ENCODE measurements at regions not wholly inside any gene's neighbourhood (a gene's known extent, or its start where the extent isn't known, plus 50 kb on each side); places are given as distances from the start of the nearest gene placed in this dataset.

DNA sequence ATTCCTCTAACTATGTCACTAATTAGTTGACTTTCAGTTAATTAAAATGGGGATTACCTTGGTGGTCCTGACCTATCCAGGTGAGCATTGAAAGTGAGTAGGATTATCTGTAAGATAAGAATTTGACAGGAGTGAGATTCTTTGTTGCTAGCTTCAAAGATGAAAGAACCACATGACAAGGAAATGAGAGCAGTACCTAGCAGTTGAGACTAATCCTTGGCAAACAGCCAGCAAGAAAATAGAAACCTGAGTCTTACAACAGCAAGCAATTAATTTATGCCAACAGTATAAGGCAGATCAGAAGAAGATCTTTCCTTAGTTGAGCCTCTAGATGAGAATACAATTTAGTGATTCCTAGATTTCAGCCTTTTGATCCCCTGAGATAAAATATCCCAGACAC is 1058.4 kb downstream of the LRFN5 start:
- CTCF ChIA-PET: no interaction called here
- H3K4me1 Mint-ChIP-seq: no peaks in the 10 kb centered on the region
- ATAC-seq (no peak), DNase-seq (no peak)
- H3K9me3 Mint-ChIP-seq (ENCODE audit: low read depth): peaks cover 2% of the 10 kb centered on the region
- no peaks in the 10 kb centered on the region for H3K36me3 Mint-ChIP-seq
- no peaks in the 10 kb centered on the region for H3K27me3 Mint-ChIP-seq
- H3K4me3 Mint-ChIP-seq: no peak overlapping the region
- H3K27ac Mint-ChIP-seq: no peak overlapping the region

- DNase-seq: no peak
- CTCF ChIA-PET: no interaction called here
- no peak overlapping the region for H3K27ac Mint-ChIP-seq
Measured at GRCh38 chr14:42664190-42664589, 1057.5 kb downstream of the LRFN5 start.

DNA sequence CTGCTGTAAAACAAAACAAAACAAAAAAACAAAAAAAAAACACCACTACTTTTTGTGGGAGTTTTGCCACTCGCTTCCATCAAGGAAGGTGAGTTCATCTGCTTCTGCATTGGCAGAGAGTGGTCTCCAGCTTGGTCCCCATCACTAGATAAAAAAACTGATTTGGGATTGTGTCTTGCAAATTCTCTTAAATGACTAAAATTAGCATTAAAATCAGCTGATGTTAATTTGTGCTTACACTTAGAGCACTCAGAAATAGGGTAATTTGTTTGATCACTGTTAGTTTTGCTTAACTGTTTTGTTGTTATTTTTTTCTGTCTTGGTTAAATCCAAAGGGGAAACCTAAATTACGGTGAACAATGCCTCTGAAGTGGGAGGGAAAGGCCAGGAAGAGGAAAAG is 1048.0 kb downstream of the LRFN5 start:
- no peaks in the 10 kb centered on the region for H3K27me3 Mint-ChIP-seq
- no peak overlapping the region for H3K4me3 Mint-ChIP-seq
- DNase-seq (no peak), ATAC-seq (no peak)
- H3K9me3 Mint-ChIP-seq (ENCODE audit: low read depth): peaks cover 2% of the 10 kb centered on the region
- CTCF ChIA-PET: no interaction called here
- no peak overlapping the region for H3K27ac Mint-ChIP-seq
- H3K36me3 Mint-ChIP-seq: no peaks in the 10 kb centered on the region
- no peaks in the 10 kb centered on the region for H3K4me1 Mint-ChIP-seq

More at GRCh38 chr14:42664190-42664589, 1057.5 kb downstream of the LRFN5 start:
- ATAC-seq: no peak
- no peaks in the 10 kb centered on the region for H3K36me3 Mint-ChIP-seq
- H3K9me3 Mint-ChIP-seq (ENCODE audit: low read depth): peaks cover 2% of the 10 kb centered on the region
- H3K4me3 Mint-ChIP-seq: no peak overlapping the region
- H3K27me3 Mint-ChIP-seq: no peaks in the 10 kb centered on the region
- H3K4me1 Mint-ChIP-seq: no peaks in the 10 kb centered on the region

DNA sequence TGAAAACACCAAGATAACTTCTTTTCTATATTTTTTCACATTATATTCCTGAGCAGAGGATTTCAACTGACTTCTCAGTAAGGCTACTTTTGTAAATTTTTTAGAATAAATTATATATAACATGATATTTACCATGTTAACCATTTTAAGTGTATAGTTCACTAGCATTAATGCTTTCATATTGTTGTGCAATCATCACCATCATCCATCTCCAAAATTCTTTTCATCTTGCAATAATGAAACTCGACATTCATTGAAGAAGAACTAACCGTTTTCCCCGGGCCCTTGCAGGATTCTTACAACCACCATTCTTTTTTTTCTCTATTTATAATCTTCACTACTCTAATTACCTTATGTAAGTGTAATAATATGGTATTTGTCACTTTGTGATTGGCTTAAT is 1036.1 kb downstream of the LRFN5 start:
- CTCF ChIA-PET: no interaction called here
- no peak overlapping the region for H3K4me3 Mint-ChIP-seq
- no peak overlapping the region for H3K27ac Mint-ChIP-seq
- ATAC-seq (no peak), DNase-seq (no peak)
- no peaks in the 10 kb centered on the region for H3K4me1 Mint-ChIP-seq
- no peaks in the 10 kb centered on the region for H3K36me3 Mint-ChIP-seq
- peaks cover 6% of the 10 kb centered on the region for H3K9me3 Mint-ChIP-seq (ENCODE audit: low read depth)
- H3K27me3 Mint-ChIP-seq: no peaks in the 10 kb centered on the region

GRCh38 chr14:42633504-42634095 is 1026.9 kb downstream of the LRFN5 start:
- H3K4me3 Mint-ChIP-seq: no peak overlapping the region
- H3K4me1 Mint-ChIP-seq: no peaks in the 10 kb centered on the region
- no peak overlapping the region for H3K27ac Mint-ChIP-seq
- no peaks in the 10 kb centered on the region for H3K36me3 Mint-ChIP-seq
- no peak for ATAC-seq
- H3K27me3 Mint-ChIP-seq: no peaks in the 10 kb centered on the region
- H3K9me3 Mint-ChIP-seq (ENCODE audit: low read depth): no peaks in the 10 kb centered on the region
- CTCF ChIA-PET: no interaction called here
- DNase-seq: no peak

- ATAC-seq (no peak), DNase-seq (no peak)
- H3K9me3 Mint-ChIP-seq (ENCODE audit: low read depth): no peaks in the 10 kb centered on the region
- no peak overlapping the region for H3K27ac Mint-ChIP-seq
- no peaks in the 10 kb centered on the region for H3K36me3 Mint-ChIP-seq
- H3K4me3 Mint-ChIP-seq: no peak overlapping the region
- CTCF ChIA-PET: no interaction called here
- H3K27me3 Mint-ChIP-seq: no peaks in the 10 kb centered on the region
- no peaks in the 10 kb centered on the region for H3K4me1 Mint-ChIP-seq
Measured at GRCh38 chr14:42629553-42629952, 1022.9 kb downstream of the LRFN5 start.

DNA sequence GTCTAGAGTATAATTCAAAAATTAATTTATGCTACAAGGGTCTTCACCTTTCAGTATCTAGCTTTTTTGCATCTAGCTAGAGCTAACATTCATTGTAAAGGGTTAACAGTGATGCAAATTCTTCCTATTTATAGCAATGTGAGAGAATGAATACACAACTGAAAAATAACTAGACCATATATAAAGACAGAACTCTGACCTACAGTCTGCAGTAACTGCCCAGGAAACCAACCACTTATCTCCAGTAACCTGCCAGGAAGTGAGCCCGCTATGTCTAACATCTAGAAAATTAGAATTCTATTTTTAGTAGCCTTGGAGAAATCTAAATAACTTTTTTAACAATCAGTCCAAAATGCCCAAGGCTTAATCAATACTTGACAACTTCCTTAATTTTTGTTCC is 1021.9 kb downstream of the LRFN5 start:
- Mint-ChIP-seq H3K4me1 (no peaks in the 10 kb centered on the region), H3K9me3 (ENCODE audit: low read depth) (no peaks in the 10 kb centered on the region), H3K36me3 (no peaks in the 10 kb centered on the region), H3K4me3 (no peak overlapping the region), H3K27ac (no peak overlapping the region), H3K27me3 (no peaks in the 10 kb centered on the region)
- ATAC-seq (no peak), DNase-seq (no peak)
- CTCF ChIA-PET: no interaction called here

DNA sequence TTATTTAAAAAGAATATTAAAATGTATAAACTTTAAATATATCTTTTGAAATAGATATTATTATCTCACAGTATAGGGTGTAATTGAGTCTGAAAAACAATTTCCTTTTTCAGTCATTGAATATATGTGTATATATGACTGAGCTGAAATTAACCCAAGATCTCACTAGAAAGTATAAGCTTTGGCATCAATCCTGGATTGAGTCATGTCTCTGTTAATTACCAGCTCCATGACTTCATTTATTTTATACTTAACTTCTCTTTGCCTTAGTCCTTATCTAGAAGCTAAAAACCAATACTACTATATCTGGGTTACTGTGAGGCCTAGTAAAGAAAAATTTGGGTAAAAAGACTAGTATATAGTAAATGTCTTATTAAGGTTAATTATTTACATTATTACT is 1020.3 kb downstream of the LRFN5 start:
- Mint-ChIP-seq H3K27ac (no peak overlapping the region), H3K4me3 (no peak overlapping the region), H3K36me3 (no peaks in the 10 kb centered on the region), H3K27me3 (no peaks in the 10 kb centered on the region), H3K4me1 (no peaks in the 10 kb centered on the region), H3K9me3 (ENCODE audit: low read depth) (no peaks in the 10 kb centered on the region)
- CTCF ChIA-PET: no interaction called here
- ATAC-seq (no peak), DNase-seq (no peak)

DNA sequence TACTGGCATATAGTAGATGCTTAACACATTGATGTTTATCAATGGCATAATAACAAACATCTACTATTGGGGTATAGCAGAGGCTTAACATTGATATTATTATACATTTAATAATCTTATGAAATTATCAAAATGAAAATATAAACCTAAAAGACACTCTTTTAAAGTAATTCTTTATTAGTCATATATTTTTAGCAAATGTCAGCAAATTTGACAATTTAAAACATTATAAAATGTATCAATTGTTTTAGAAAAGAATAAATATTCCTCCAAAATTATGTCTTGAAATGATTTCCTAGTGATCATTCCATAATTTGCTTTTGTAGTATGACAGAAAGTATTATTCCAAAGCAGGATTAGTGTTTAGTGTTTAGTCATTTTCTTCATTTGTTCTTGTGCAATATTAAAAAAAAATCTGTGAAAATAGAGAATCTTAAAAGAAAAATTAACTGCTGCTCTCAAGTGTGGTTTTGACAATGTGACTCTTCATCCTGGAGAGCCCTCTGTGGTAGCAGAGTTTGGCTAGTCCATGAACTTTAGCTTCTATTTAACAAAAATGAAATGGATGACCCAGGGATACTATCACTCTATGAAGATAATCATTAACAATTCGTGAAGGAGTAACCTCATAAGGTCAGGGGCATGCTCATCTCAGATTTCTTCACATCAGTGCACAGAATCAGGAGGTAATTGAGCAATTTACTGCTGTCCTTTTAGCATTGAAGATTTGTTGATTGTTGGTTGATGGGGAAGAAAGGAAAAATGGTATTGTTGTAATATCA is 1018.5 kb downstream of the LRFN5 start:
- Mint-ChIP-seq H3K4me1 (no peaks in the 10 kb centered on the region), H3K27ac (no peak overlapping the region), H3K4me3 (no peak overlapping the region), H3K27me3 (no peaks in the 10 kb centered on the region), H3K9me3 (ENCODE audit: low read depth) (peaks cover under 1% of the 10 kb centered on the region), H3K36me3 (no peaks in the 10 kb centered on the region)
- DNase-seq: no peak
- no peak for ATAC-seq
- CTCF ChIA-PET: no interaction called here

DNA sequence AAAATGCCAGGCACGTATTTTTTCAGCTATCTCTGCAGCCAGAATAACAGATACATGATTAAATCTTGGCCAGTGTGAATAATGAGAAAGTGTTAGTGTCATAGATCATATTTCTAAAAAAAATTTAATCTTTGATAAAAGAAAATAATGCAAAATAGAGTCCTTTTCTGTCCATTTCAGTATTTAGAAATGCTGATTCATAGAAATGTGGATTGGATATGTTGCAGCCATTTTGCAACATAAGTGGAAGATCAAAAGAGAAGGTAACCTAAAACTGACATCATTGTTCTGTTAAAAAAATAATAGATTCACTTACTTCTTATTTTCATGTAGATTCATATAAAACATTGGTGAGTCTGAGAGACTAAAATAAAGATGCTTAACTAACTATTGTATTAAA is 1010.3 kb downstream of the LRFN5 start:
- DNase-seq (no peak), ATAC-seq (no peak)
- Mint-ChIP-seq H3K4me1 (no peaks in the 10 kb centered on the region), H3K36me3 (no peaks in the 10 kb centered on the region), H3K4me3 (no peak overlapping the region), H3K27me3 (no peaks in the 10 kb centered on the region), H3K27ac (no peak overlapping the region), H3K9me3 (ENCODE audit: low read depth) (peaks cover 8% of the 10 kb centered on the region)
- CTCF ChIA-PET: no interaction called here

DNA sequence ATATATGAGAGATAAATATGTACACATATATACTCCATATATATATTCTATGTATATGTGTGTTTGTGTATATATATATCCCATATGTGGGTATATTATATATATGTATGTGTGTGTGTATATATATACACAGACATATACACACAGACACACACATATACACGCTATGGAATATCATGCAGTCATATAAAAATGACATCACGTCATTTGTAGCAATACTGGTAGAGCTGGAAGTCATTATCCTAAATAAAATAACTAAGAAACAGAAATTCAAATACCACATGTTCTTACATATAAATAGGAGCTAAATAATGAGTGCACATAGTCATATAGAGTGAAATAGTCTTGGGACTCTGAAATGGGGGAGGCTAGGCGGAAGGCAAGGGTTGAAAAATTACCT is 1000.2 kb downstream of the LRFN5 start:
- no peak overlapping the region for H3K4me3 Mint-ChIP-seq
- no peak overlapping the region for H3K27ac Mint-ChIP-seq
- CTCF ChIA-PET: no interaction called here
- H3K27me3 Mint-ChIP-seq: no peaks in the 10 kb centered on the region
- H3K4me1 Mint-ChIP-seq: no peaks in the 10 kb centered on the region
- H3K9me3 Mint-ChIP-seq (ENCODE audit: low read depth): peaks cover 3% of the 10 kb centered on the region
- DNase-seq (no peak), ATAC-seq (no peak)
- no peaks in the 10 kb centered on the region for H3K36me3 Mint-ChIP-seq

DNA sequence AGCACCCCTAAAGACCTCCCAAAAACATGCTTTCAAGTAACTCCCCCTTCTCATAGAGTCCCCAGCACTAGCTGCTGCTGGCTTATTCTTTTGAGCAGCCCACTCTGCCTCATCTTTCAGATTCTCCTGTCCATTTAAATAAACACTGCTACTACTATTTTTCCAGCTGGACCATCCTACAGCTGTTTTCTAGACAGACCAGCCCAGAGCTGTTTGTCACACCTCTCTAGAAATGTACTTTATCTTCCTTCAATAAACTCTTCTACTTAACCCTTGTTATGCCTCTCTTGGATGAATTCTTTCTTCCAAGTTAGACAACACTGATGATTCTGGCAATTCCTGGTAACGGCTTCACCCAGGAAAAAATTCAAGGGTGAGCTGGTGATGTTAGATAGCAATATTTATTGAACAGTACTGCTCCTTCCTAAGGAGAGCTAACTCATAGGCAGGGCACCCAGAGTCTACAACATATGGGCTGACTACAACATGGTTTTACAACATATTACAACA is 995.7 kb downstream of the LRFN5 start:
- peaks cover 5% of the 10 kb centered on the region for H3K9me3 Mint-ChIP-seq (ENCODE audit: low read depth)
- no peaks in the 10 kb centered on the region for H3K36me3 Mint-ChIP-seq
- DNase-seq (no peak), ATAC-seq (no peak)
- H3K27ac Mint-ChIP-seq: no peak overlapping the region
- CTCF ChIA-PET: no interaction called here
- H3K4me3 Mint-ChIP-seq: no peak overlapping the region
- H3K4me1 Mint-ChIP-seq: no peaks in the 10 kb centered on the region
- no peaks in the 10 kb centered on the region for H3K27me3 Mint-ChIP-seq

DNA sequence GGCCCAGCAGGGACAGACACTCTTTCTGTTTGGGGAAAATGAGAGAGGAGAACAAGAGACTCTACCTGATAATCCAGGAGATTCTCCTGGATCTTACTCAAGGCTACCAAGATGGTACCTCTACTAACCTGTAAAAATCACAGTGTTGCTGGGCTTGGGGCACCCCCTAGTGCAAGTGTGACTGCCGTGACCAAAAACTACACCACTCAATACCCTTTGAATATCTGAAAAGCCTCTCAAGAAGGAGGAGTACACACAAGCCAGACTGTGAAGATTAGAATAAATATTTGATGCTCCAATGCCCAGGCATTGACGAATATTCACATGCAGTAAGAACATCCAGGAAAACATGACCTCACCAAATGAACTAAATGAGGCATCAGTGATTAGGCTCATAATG is 965.4 kb downstream of the LRFN5 start:
- ATAC-seq (no peak), DNase-seq (no peak)
- Mint-ChIP-seq H3K36me3 (no peaks in the 10 kb centered on the region), H3K4me1 (no peaks in the 10 kb centered on the region), H3K27ac (no peak overlapping the region), H3K4me3 (no peak overlapping the region), H3K9me3 (ENCODE audit: low read depth) (peaks cover 18% of the 10 kb centered on the region), H3K27me3 (no peaks in the 10 kb centered on the region)
- CTCF ChIA-PET: no interaction called here

GRCh38 chr14:42569227-42569626 is 962.6 kb downstream of the LRFN5 start:
- DNase-seq: no peak
- Mint-ChIP-seq H3K9me3 (ENCODE audit: low read depth) (peaks cover 10% of the 10 kb centered on the region), H3K36me3 (no peaks in the 10 kb centered on the region), H3K4me1 (no peaks in the 10 kb centered on the region), H3K27me3 (no peaks in the 10 kb centered on the region), H3K4me3 (no peak overlapping the region), H3K27ac (no peak overlapping the region)
- CTCF ChIA-PET: no interaction called here
- no peak for ATAC-seq
